GM06990 (cell line): ENCODE measurements at regions not wholly inside any gene's neighbourhood (a gene's known extent, or its start where the extent isn't known, plus 50 kb on each side); places are given as distances from the start of the nearest gene placed in this dataset.

Source experiments
- DNase-seq: peaks from one replicate; pipeline ENCODE4 v3.0.0-alpha.2; 2011; ENCODE audit not compliant: insufficient read length; ENCODE audit errors: extremely low read depth
- H3K27me3 ChIP-seq: replicated peaks from 2 replicates; pipeline ENCODE4 v1.6.0; 2011; ENCODE audit warnings: low read length; ENCODE audit not compliant: control insufficient read depth, insufficient read depth
- H3K36me3 ChIP-seq: 2 replicates; pipeline ENCODE4 v1.5.1; 2011; ENCODE audit warnings: low read length; ENCODE audit not compliant: control insufficient read depth, insufficient read depth
- H3K4me3 ChIP-seq: replicated peaks from 2 replicates; pipeline ENCODE4 v1.5.1; 2011; ENCODE audit warnings: low read depth, mild to moderate bottlenecking, control low read depth, low read length
- CTCF ChIP-seq: IDR thresholded peaks from 2 replicates; pipeline ENCODE4 v1.5.1; 2011; ENCODE audit warnings: low read length, control low read depth, mild to moderate bottlenecking, inconsistent platforms; ENCODE audit not compliant: insufficient read depth, poor library complexity, severe bottlenecking

GRCh38 chr5:2010940-2011339 lies 128.2 kb upstream of the IRX4 start:
- no peak for DNase-seq
- Histone ChIP-seq H3K27me3 (no peaks in the 10 kb centered on the region; the same call in 1 of the 2 replicates), H3K4me3 (no peak overlapping the region), H3K36me3 (no peaks in the 10 kb centered on the region)
- no peak for TF ChIP-seq CTCF

GRCh38 chr5:2009986-2010914 lies 127.5 kb upstream of the IRX4 start:
- Histone ChIP-seq H3K4me3 (no peak overlapping the region), H3K36me3 (no peaks in the 10 kb centered on the region), H3K27me3 (no peaks in the 10 kb centered on the region; the same call in 1 of the 2 replicates)
- DNase-seq: no peak
- TF ChIP-seq CTCF: no peak

GRCh38 chr5:2008851-2009629 lies 126.3 kb upstream of the IRX4 start:
- Histone ChIP-seq H3K36me3 (no peaks in the 10 kb centered on the region), H3K4me3 (no peak overlapping the region), H3K27me3 (no peaks in the 10 kb centered on the region; the same call in 1 of the 2 replicates)
- no peak for TF ChIP-seq CTCF
- no peak for DNase-seq

GRCh38 chr5:2007878-2008501 lies 125.3 kb upstream of the IRX4 start:
- no peak overlapping the region for H3K4me3 ChIP-seq
- no peak for DNase-seq
- H3K27me3 ChIP-seq: no peaks in the 10 kb centered on the region; the same call in 1 of the 2 replicates
- no peaks in the 10 kb centered on the region for H3K36me3 ChIP-seq
- no peak for TF ChIP-seq CTCF

GRCh38 chr5:2007496-2007877 lies 124.8 kb upstream of the IRX4 start:
- TF ChIP-seq CTCF: no peak
- H3K27me3 ChIP-seq: no peaks in the 10 kb centered on the region; the same call in 1 of the 2 replicates
- H3K36me3 ChIP-seq: no peaks in the 10 kb centered on the region
- DNase-seq: no peak
- H3K4me3 ChIP-seq: no peak overlapping the region
